ENCODE measurements at regions not wholly inside any gene's neighbourhood (a gene's known extent, or its start where the extent isn't known, plus 50 kb on each side); places are given as distances from the start of the nearest gene placed in this dataset.
A peak's percentile ranks its signal among the peaks of the same experiment; 100 is the strongest.
"Not testable (repeated sequence)": the region's sequence is repeated elsewhere in the genome, so short reads cannot be mapped to it uniquely, and the experiment has no call there.

GRCh38 chr6:141562186-141562811 lies 570.4 kb upstream of the GJE1 start:
- peak; percentile 21 to 26 for DNase-seq

GRCh38 chr6:141561154-141561553 lies 571.6 kb upstream of the GJE1 start:
- DNase-seq = no peak

- no peak for DNase-seq
These were observed 580.3 kb upstream of the GJE1 start for GRCh38 chr6:141552463-141552862.

- DNase-seq = no peak
These were observed 580.7 kb upstream of the GJE1 start for GRCh38 chr6:141552031-141552430.

GRCh38 chr6:141551318-141551717 lies 581.4 kb upstream of the GJE1 start:
- no peak for DNase-seq

- DNase-seq = no peak
These were observed 582.3 kb upstream of the GJE1 start for GRCh38 chr6:141550471-141550870.

- DNase-seq = no peak
These were observed 583.8 kb upstream of the GJE1 start for GRCh38 chr6:141548966-141549365.

GRCh38 chr6:141541581-141542324 lies 591.0 kb upstream of the GJE1 start:
- DNase-seq = no peak

- DNase-seq = no peak
These were observed 592.5 kb upstream of the GJE1 start for GRCh38 chr6:141540207-141540606.

- DNase-seq = no peak
These were observed 593.1 kb upstream of the GJE1 start for GRCh38 chr6:141539617-141540016.

GRCh38 chr6:141532211-141532610 lies 600.5 kb upstream of the GJE1 start:
- no peak for DNase-seq

- DNase-seq = no peak
These were observed 601.7 kb upstream of the GJE1 start for GRCh38 chr6:141531040-141531439.

GRCh38 chr6:141528596-141528995 lies 604.1 kb upstream of the GJE1 start:
- DNase-seq = no peak

GRCh38 chr6:141526985-141527384 lies 605.7 kb upstream of the GJE1 start:
- no peak for DNase-seq

- DNase-seq = no peak
These were observed 611.3 kb upstream of the GJE1 start for GRCh38 chr6:141521440-141521839.

- DNase-seq = no peak
These were observed 618.9 kb upstream of the GJE1 start for GRCh38 chr6:141513830-141514229.

- no peak for DNase-seq
These were observed 621.9 kb upstream of the GJE1 start for GRCh38 chr6:141510803-141511202.

- not testable (repeated sequence) for DNase-seq
These were observed 626.7 kb upstream of the GJE1 start for GRCh38 chr6:141506062-141506461.

GRCh38 chr6:141504318-141504717 lies 628.4 kb upstream of the GJE1 start:
- DNase-seq = not testable (repeated sequence)

GRCh38 chr6:141501616-141502015 lies 631.1 kb upstream of the GJE1 start:
- DNase-seq = no peak

GRCh38 chr6:141498977-141499376 lies 633.7 kb upstream of the GJE1 start:
- no peak for DNase-seq

- no peak for DNase-seq
These were observed 640.0 kb upstream of the GJE1 start for GRCh38 chr6:141492521-141493284.

- DNase-seq = no peak
These were observed 641.0 kb upstream of the GJE1 start for GRCh38 chr6:141491684-141492083.

- DNase-seq = no peak
These were observed 641.7 kb upstream of the GJE1 start for GRCh38 chr6:141490982-141491381.

Measured in activated T-cell treated with anti-CD3 and anti-CD28 coated beads, Interleukin-2, amount 50 U/mL, for 48 hours (primary cell).